Muscle of leg (tissue), 3 donors: ENCODE measurements at regions not wholly inside any gene's neighbourhood (a gene's known extent, or its start where the extent isn't known, plus 50 kb on each side); places are given as distances from the start of the nearest gene placed in this dataset.
A peak's percentile ranks its signal among the peaks of the same experiment; 100 is the strongest.

ENCODE experiments used
- DNase-seq: peaks from one replicate; pipeline ENCODE4 v3.0.0; 2013
- H3K27ac ChIP-seq: one replicate; pipeline ENCODE4 v1.5.1; 2013; ENCODE audit warnings: mild to moderate bottlenecking, low read length, control low read depth
- H3K27me3 ChIP-seq: one replicate; pipeline ENCODE4 v1.6.1; 2013; ENCODE audit warnings: low read length; ENCODE audit not compliant: control insufficient read depth, insufficient read depth
- H3K36me3 ChIP-seq: one replicate; pipeline ENCODE4 v1.6.1; 2013; ENCODE audit warnings: low read length; ENCODE audit not compliant: control insufficient read depth, insufficient read depth
- H3K4me1 ChIP-seq: one replicate; pipeline ENCODE4 v1.6.1; 2013; ENCODE audit warnings: low read length; ENCODE audit not compliant: control insufficient read depth, insufficient read depth
- H3K4me3 ChIP-seq: one replicate; pipeline ENCODE4 v1.5.1; 2013; ENCODE audit warnings: low read length, control low read depth
- H3K9me3 ChIP-seq: replicated peaks from 2 replicates; pipeline ENCODE4 v1.6.1; 2013; ENCODE audit warnings: low read depth, low read length; ENCODE audit not compliant: control insufficient read depth
- WGBS: methylation state at CpG from one replicate; pipeline ENCODE4 v1.1.5; 2013; ENCODE audit warnings: missing lambda C conversion rate; ENCODE audit not compliant: insufficient coverage; 5-methylcytosine and 5-hydroxymethylcytosine counted together

DNA sequence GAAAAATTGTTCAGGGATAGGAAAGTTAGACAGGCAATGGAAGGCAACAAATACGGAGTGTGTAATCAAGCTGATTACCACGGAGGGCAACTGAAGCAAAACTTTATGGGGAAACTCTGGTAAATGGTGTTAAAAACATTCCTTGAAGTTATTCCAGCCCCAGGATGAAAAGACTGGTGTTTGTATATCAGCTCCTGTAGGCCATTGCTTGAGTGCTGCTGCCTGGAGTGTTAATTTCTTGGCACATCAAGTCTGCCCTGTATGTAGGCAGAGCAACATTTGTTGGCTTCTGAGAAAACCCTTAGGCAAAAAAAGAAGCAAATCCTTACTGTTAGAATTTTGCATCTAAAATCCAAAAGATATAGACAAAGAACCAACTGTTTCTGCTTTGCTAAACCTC is 686.5 kb upstream of the ACO1 start:
- H3K4me1 ChIP-seq = no peaks in the 10 kb centered on the region
- no peaks in the 10 kb centered on the region for H3K9me3 ChIP-seq
- 53% methylated on average over 2 of the region's 2 CpGs for WGBS
- no peak overlapping the region for H3K27ac ChIP-seq
- no peaks in the 10 kb centered on the region for H3K36me3 ChIP-seq
- H3K4me3 ChIP-seq = no peak overlapping the region
- H3K27me3 ChIP-seq = no peaks in the 10 kb centered on the region
- no peak for DNase-seq

DNA sequence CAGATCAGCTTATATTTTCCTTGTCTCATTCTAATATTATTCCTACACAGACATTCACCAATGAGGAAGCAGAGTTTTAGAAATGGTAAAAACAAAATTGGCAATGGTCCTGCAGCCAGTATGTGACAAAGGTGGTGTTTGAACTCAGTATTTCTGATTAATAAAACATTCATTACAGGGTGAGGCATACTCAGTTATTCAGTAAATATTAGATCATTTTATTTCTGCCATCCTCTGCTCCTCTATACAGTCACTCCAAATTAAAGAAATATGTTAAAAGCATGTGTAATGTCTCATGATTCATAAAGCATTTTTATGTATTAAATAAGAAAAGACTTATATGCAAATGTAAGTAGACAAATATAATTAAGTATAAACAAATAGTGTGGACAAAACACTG is 684.6 kb upstream of the ACO1 start:
- H3K27ac ChIP-seq = no peak overlapping the region
- no peaks in the 10 kb centered on the region for H3K9me3 ChIP-seq
- no peak overlapping the region for H3K4me3 ChIP-seq
- DNase-seq = no peak
- no peaks in the 10 kb centered on the region for H3K36me3 ChIP-seq
- H3K4me1 ChIP-seq = no peaks in the 10 kb centered on the region
- no peaks in the 10 kb centered on the region for H3K27me3 ChIP-seq

DNA sequence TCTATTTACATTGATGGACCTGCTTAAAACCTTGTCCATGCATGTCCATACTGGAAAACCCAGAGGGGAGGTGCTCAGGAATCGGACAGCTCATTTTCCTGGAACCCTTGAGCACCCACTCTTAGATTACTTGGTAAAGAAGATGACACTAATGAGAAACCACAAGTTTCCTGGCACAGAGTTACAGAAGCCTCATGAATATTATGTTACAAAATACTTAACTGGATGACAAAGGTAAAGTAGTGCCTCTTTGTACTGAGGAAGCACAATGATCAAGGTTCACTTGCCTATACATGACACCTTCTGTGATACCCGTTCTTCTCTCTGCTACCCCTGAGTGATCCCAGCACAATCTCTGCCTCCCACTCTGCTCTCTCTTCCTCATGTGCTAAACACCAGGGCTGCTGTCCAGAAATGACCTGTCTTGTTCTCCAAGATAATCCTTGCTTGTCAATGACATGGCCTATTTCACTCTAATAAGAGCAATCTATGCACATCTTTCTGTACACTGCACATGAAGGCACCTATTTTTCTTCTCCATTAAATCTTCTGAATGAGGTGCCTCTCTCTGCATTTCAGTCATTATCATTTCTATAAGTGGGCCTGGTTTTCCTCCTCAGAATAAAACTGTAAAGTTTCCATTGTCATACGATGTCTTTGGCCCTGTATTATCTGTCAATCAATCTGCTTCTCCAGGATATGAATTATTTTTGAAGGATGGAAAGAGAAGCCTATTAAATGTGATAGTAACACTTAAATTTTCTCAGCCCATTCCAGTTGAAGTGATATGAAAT is 684.0 kb upstream of the ACO1 start:
- H3K9me3 ChIP-seq = no peaks in the 10 kb centered on the region
- H3K4me1 ChIP-seq = no peaks in the 10 kb centered on the region
- no peak for DNase-seq
- H3K4me3 ChIP-seq = no peak overlapping the region
- H3K36me3 ChIP-seq = no peaks in the 10 kb centered on the region
- H3K27ac ChIP-seq = no peak overlapping the region
- no peaks in the 10 kb centered on the region for H3K27me3 ChIP-seq
- 89% methylated on average over 2 of the region's 3 CpGs for WGBS

DNA sequence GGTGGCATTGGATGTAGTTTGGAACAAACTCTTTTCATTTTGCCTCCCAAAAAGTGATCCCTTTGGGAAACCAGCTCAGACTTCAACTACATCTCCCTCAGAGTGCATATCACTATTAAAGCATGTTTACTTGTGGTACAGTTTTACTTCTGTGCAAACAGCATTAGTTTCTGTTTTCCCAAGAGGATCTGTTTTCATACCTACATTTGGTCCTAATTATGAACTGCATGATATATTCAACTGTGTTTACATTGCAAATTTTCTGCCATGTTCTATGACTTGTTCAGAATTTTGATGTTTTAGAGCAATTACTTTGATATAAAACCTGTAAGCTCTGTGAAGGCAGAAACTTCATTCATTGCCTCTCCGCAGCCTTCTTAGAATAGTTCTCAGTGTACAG is 681.5 kb upstream of the ACO1 start:
- Histone ChIP-seq H3K4me3 (no peak overlapping the region), H3K27me3 (no peaks in the 10 kb centered on the region), H3K9me3 (no peaks in the 10 kb centered on the region), H3K4me1 (no peaks in the 10 kb centered on the region), H3K36me3 (no peaks in the 10 kb centered on the region), H3K27ac (no peak overlapping the region)
- WGBS = no CpG with 5 or more reads among the region's 1 CpG
- DNase-seq = no peak

DNA sequence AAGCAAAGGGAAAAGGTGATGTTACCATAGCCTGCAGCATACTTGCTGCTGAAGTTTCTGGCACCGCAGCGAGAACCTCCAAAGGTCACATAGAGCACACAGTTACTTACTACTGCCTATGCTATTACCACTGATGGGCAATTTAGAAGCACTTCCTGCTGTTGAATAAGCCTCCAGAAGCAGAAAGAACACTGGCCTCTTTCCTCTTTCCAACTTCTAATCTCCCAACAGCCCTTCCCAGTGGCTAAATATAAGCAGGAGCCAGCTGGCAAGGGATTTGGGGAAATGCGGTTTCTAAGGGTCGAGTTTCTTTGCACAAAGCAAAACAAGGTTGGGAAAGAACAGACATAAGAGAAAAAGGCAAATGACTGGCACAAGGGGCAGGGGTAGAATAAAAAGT is 669.2 kb upstream of the ACO1 start:
- DNase-seq = peak; percentile 55
- WGBS = no CpG with 5 or more reads among the region's 4 CpGs
- Histone ChIP-seq H3K4me3 (no peak overlapping the region), H3K9me3 (no peaks in the 10 kb centered on the region), H3K36me3 (no peaks in the 10 kb centered on the region), H3K27me3 (no peaks in the 10 kb centered on the region), H3K4me1 (peaks cover 6% of the 10 kb centered on the region), H3K27ac (peak overlapping the region; percentile 9)

DNA sequence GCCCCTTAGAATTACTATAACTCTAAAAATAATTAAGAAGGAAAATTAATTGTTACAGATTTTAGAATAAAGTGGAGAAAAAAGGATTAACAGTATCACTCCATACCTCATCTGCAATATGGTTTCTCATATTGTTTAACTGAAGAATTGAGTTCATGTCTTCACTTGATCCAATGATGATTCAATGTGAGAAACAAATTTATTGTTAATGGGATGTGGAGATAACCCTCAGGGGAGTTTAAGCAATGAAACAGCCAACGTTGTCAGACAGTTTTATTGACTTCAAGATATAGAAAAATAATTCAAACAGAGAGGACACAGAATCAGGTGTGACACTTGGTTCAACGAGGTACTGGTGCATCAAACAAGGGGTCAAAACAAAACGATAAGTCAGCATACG is 665.2 kb upstream of the ACO1 start:
- Histone ChIP-seq H3K4me3 (no peak overlapping the region), H3K9me3 (no peaks in the 10 kb centered on the region)

DNA sequence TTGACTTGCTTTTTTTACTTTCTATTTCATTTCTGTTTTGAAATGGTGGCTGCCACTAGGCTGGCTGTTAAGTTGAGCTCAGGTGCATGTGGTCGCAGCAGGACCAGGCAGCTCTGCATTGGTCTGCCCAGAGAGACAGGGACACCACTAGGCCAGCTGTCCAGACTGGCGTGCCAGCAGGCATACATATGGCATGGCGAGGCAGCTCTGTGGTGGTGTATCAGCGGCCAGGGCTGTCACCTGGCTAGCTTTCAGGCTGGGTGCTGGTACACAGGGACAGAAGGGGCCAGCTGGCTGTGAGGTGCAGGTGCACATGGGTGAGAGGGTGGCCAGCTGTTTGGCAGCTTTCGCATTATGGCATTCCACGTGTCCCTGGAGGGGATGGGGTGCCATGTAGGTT is 654.0 kb upstream of the ACO1 start:
- no peaks in the 10 kb centered on the region for H3K27me3 ChIP-seq
- H3K36me3 ChIP-seq = no peaks in the 10 kb centered on the region
- H3K4me1 ChIP-seq = no peaks in the 10 kb centered on the region
- H3K9me3 ChIP-seq = no peaks in the 10 kb centered on the region
- no peak overlapping the region for H3K27ac ChIP-seq
- no peak for DNase-seq
- H3K4me3 ChIP-seq = no peak overlapping the region
- WGBS = 84% methylated on average over 5 of the region's 6 CpGs

More for the DNA sequence above, 665.2 kb upstream of the ACO1 start:
- Histone ChIP-seq H3K4me1 (peaks cover 6% of the 10 kb centered on the region), H3K27ac (no peak overlapping the region), H3K27me3 (no peaks in the 10 kb centered on the region), H3K36me3 (no peaks in the 10 kb centered on the region)
- 50% methylated on average over 2 of the region's 4 CpGs for WGBS
- DNase-seq = no peak

DNA sequence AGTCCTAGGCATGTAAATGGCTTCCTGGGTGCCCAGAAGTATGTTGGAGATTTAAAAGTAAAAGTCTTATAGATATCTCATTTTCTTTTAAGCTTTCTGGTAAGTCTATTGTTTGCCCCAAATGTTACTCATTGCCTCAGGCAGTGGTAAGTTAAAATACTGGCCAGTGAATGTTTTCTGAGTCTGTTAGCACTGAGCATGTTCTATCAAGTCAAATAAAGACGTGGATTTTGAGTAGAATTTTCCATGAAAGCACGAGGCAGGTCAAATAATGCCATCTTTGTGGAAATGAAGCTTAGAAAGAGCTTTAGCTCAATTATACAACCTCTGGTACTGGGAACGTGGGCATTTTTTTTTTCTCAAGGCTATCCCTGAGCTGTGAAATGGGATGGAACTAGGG is 651.3 kb upstream of the ACO1 start:
- Histone ChIP-seq H3K4me1 (no peaks in the 10 kb centered on the region), H3K4me3 (no peak overlapping the region), H3K27ac (no peak overlapping the region), H3K27me3 (no peaks in the 10 kb centered on the region), H3K9me3 (no peaks in the 10 kb centered on the region), H3K36me3 (no peaks in the 10 kb centered on the region)
- WGBS = 92% methylated on average over 2 of the region's 3 CpGs
- DNase-seq = no peak

DNA sequence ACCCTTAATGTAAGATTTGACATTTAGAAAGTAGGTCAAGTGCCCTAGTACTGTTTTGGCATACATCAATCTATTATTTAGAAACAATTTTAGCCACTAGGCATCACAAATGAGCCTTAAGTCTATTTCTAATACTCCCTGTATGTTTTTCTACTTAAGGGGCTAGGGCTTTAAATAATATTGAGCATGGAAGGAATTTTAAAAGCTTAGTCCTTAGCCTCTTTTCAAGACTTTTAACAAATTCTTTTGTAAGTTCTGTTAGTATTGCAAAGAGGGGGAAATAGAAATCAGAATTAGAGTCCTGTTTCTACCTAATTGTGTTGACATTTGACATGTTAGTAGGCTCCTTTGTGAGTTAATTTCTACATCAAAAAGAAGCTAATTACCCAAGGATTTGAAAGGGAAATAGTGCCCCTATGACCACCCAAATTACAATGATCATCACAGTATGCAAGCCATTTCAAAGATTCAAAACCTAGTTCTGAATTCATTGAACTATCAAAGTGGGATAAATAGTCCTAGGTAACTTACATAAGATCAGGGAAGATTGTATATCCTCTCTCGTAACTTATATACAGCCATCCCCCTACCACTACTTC is 647.8 kb upstream of the ACO1 start:
- no peak overlapping the region for H3K27ac ChIP-seq
- H3K27me3 ChIP-seq = no peaks in the 10 kb centered on the region
- H3K36me3 ChIP-seq = no peaks in the 10 kb centered on the region
- peak; percentile 14 for DNase-seq
- no peaks in the 10 kb centered on the region for H3K4me1 ChIP-seq
- no peaks in the 10 kb centered on the region for H3K9me3 ChIP-seq
- WGBS = no CpG with 5 or more reads among the region's 1 CpG
- no peak overlapping the region for H3K4me3 ChIP-seq

DNA sequence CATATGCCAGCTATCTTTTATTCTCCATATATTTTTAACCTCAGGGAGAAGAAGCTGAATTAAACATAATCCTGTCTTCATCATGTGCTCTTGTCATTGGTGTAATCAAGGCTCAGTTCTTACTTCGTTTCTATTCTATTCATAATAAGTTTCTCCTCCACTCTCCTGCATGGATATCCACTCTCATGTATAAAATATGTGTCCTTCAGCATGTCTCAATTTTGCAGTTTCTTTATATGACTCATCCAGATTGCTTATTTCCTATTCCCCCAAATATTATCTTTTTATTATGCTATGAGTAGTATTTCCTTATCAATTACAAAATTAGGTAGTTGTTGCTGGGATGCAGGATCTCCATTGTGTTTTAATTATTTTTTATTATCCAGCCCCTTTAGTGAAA is 643.7 kb upstream of the ACO1 start:
- H3K27me3 ChIP-seq = no peaks in the 10 kb centered on the region
- no peak for DNase-seq
- no peak overlapping the region for H3K4me3 ChIP-seq
- no peaks in the 10 kb centered on the region for H3K36me3 ChIP-seq
- no peak overlapping the region for H3K27ac ChIP-seq
- H3K9me3 ChIP-seq = no peaks in the 10 kb centered on the region
- no peaks in the 10 kb centered on the region for H3K4me1 ChIP-seq
- WGBS = no CpG with 5 or more reads among the region's 1 CpG
